Ovary (tissue), 3 donors: ENCODE measurements at regions not wholly inside any gene's neighbourhood (a gene's known extent, or its start where the extent isn't known, plus 50 kb on each side); places are given as distances from the start of the nearest gene placed in this dataset.

Experiments used
- CTCF ChIP-seq, 3 donors: fragments of 450-650 bp in 2 of 3; fragments of 200-600 bp in 1 of 3; IDR thresholded peaks; one replicate each; pipeline versions ENCODE4 v1.5.1 to v1.8.0; 2016 to 2022; ENCODE audit warnings: antibody characterized with exemption in 3 of 3, mild to moderate bottlenecking in 1 of 3
- EP300 ChIP-seq: sonication (generic); formaldehyde crosslinking; IDR thresholded peaks from one replicate; pipeline ENCODE4 v1.6.1; 2017; ENCODE audit warnings: antibody characterized with exemption
- POLR2A ChIP-seq: fragments of 450-650 bp; IDR thresholded peaks from one replicate; pipeline ENCODE4 v1.6.1; 2017; ENCODE audit warnings: antibody characterized with exemption, mild to moderate bottlenecking, moderate library complexity
- donor health status: DM: no; HTN: no; CAD: no.

GRCh38 chr5:117889596-117889995, 1098.8 kb downstream of the DTWD2 start:
- no peak for TF ChIP-seq CTCF (IDR thresholded peaks at IDR 0.05)
- no peak for TF ChIP-seq EP300
- TF ChIP-seq POLR2A = no peak
